ENCODE measurements at regions not wholly inside any gene's neighbourhood (a gene's known extent, or its start where the extent isn't known, plus 50 kb on each side); places are given as distances from the start of the nearest gene placed in this dataset.

DNA sequence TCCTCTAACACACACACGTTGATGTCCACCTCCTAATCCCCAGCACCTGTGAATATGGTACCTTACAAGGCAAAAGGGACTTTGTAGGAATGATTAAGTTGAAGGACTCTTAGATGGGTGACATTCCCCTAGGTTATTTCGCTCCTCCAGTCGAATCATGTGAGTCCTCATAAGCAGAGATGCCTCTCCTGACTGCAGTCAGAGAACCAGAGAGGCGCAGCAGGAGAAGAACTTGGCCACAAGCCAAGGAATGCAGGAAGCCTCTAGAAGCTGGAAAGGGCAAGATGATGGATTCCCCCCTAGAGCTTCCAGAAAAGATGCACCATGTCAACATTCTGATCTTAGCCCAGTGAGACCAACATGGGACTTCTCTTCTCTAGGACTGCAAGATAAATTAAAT is 133.1 kb upstream of the PTPRT start:
- Histone ChIP-seq H3K36me3 (ENCODE audit: insufficient read depth) (no peaks in the 10 kb centered on the region), H3K9me2 (ENCODE audit: insufficient read depth) (no peaks in the 10 kb centered on the region), H3K79me2 (replicated peaks; ENCODE audit: insufficient read depth) (no peaks in the 10 kb centered on the region), H3F3A (replicated peaks; ENCODE audit: low read depth) (no peaks in the 10 kb centered on the region), H3K27ac (ENCODE audit: low read depth) (no peak overlapping the region), H4K20me1 (replicated peaks; ENCODE audit: insufficient read depth) (no peaks in the 10 kb centered on the region), H2AFZ (no peak overlapping the region), H3K4me3 (no peak overlapping the region), H3K27me3 (ENCODE audit: insufficient read depth) (no peaks in the 10 kb centered on the region), H3K4me2 (no peak overlapping the region), H3K4me1 (ENCODE audit: insufficient read depth) (no peaks in the 10 kb centered on the region)
- Mint-ChIP-seq H3K27me3 (ENCODE audit: insufficient read depth, low read depth, poor library complexity) (no peaks in the 10 kb centered on the region), H3K4me1 (no peaks in the 10 kb centered on the region), H3K4me3 (no peak overlapping the region), H3K36me3 (ENCODE audit: low read depth) (peaks cover 26% of the 10 kb centered on the region), H3K9me3 (peaks cover 95% of the 10 kb centered on the region), H3K27ac (no peak overlapping the region)
- ATAC-seq, result no peak
- DNase-seq (ENCODE audit: low spot score), result no peak
- TF ChIP-seq EZH2phosphoT487 (IDR thresholded peaks at IDR 0.05; ENCODE audit: unreplicated experiment) (no peak), ZNF462 (CRISPR knock-in tag; IDR thresholded peaks at IDR 0.05) (no peak), JUNB (IDR thresholded peaks at IDR 0.05; ENCODE audit: unreplicated experiment) (no peak), REST (IDR thresholded peaks at IDR 0.05; ENCODE audit: unreplicated experiment) (no peak), POLR2AphosphoS5 (IDR thresholded peaks at IDR 0.05; ENCODE audit: low read depth) (no peak), ETS1 (IDR thresholded peaks at IDR 0.05) (no peak), CREB1 (CRISPR knock-in tag; IDR thresholded peaks at IDR 0.05; ENCODE audit: low read depth) (no peak), EZH2 (IDR thresholded peaks at IDR 0.05; ENCODE audit: low read depth, unreplicated experiment) (no peak), ZNF331 (CRISPR knock-in tag; IDR thresholded peaks at IDR 0.05; ENCODE audit: low read depth) (no peak), STAT1 (IDR thresholded peaks at IDR 0.05; ENCODE audit: unreplicated experiment) (no peak), CTCF (conservative IDR thresholded peaks at IDR 0.05; ENCODE audit: low read depth in 2 of 2) (no peak), ZNF114 (CRISPR knock-in tag; IDR thresholded peaks at IDR 0.05) (no peak), NANOG (IDR thresholded peaks at IDR 0.05; ENCODE audit: borderline replicate concordance) (no peak)

All from GM23338 (cell line).